ENCODE measurements at regions not wholly inside any gene's neighbourhood (a gene's known extent, or its start where the extent isn't known, plus 50 kb on each side); places are given as distances from the start of the nearest gene placed in this dataset.

GRCh38 chr6:147029923-147030322 is 174.3 kb upstream of the STXBP5 start:
- TF ChIP-seq CTCF (IDR thresholded peaks at IDR 0.05; ENCODE audit: low read depth, low read length, missing control alignments): no peak
- H3K4me3 ChIP-seq (ENCODE audit: low read depth, low read length): no peak overlapping the region
- in situ Hi-C loops (cut with HindIII; ENCODE audit: low sequenced_read_pairs): no loop called here
- no peak for DNase-seq (ENCODE audit: low read depth)

GRCh38 chr6:147033267-147033666 is 170.9 kb upstream of the STXBP5 start:
- DNase-seq (ENCODE audit: low read depth): no peak
- TF ChIP-seq CTCF (IDR thresholded peaks at IDR 0.05; ENCODE audit: low read depth, low read length, missing control alignments): no peak
- in situ Hi-C loops (cut with HindIII; ENCODE audit: low sequenced_read_pairs): no loop called here
- no peak overlapping the region for H3K4me3 ChIP-seq (ENCODE audit: low read depth, low read length)

GRCh38 chr6:147035886-147036285 is 168.3 kb upstream of the STXBP5 start:
- no peak for TF ChIP-seq CTCF (IDR thresholded peaks at IDR 0.05; ENCODE audit: low read depth, low read length, missing control alignments)
- no peak for DNase-seq (ENCODE audit: low read depth)
- H3K4me3 ChIP-seq (ENCODE audit: low read depth, low read length): no peak overlapping the region
- in situ Hi-C loops (cut with HindIII; ENCODE audit: low sequenced_read_pairs): no loop called here

GRCh38 chr6:147037881-147038280 is 166.3 kb upstream of the STXBP5 start:
- H3K4me3 ChIP-seq (ENCODE audit: low read depth, low read length): no peak overlapping the region
- no peak for DNase-seq (ENCODE audit: low read depth)
- in situ Hi-C loops (cut with HindIII; ENCODE audit: low sequenced_read_pairs): no loop called here
- TF ChIP-seq CTCF (IDR thresholded peaks at IDR 0.05; ENCODE audit: low read depth, low read length, missing control alignments): no peak

GRCh38 chr6:147040121-147040910 is 163.9 kb upstream of the STXBP5 start:
- in situ Hi-C loops (cut with HindIII; ENCODE audit: low sequenced_read_pairs): no loop called here
- no peak for TF ChIP-seq CTCF (IDR thresholded peaks at IDR 0.05; ENCODE audit: low read depth, low read length, missing control alignments)
- no peak for DNase-seq (ENCODE audit: low read depth)
- H3K4me3 ChIP-seq (ENCODE audit: low read depth, low read length): no peak overlapping the region

GRCh38 chr6:147042679-147043078 is 161.5 kb upstream of the STXBP5 start:
- no peak overlapping the region for H3K4me3 ChIP-seq (ENCODE audit: low read depth, low read length)
- no peak for TF ChIP-seq CTCF (IDR thresholded peaks at IDR 0.05; ENCODE audit: low read depth, low read length, missing control alignments)
- DNase-seq (ENCODE audit: low read depth): no peak
- in situ Hi-C loops (cut with HindIII; ENCODE audit: low sequenced_read_pairs): no loop called here

Measured in astrocyte of the cerebellum (primary cell).